ENCODE measurements at regions not wholly inside any gene's neighbourhood (a gene's known extent, or its start where the extent isn't known, plus 50 kb on each side); places are given as distances from the start of the nearest gene placed in this dataset.
"Not testable (repeated sequence)": the region's sequence is repeated elsewhere in the genome, so short reads cannot be mapped to it uniquely, and the experiment has no call there.

DNA sequence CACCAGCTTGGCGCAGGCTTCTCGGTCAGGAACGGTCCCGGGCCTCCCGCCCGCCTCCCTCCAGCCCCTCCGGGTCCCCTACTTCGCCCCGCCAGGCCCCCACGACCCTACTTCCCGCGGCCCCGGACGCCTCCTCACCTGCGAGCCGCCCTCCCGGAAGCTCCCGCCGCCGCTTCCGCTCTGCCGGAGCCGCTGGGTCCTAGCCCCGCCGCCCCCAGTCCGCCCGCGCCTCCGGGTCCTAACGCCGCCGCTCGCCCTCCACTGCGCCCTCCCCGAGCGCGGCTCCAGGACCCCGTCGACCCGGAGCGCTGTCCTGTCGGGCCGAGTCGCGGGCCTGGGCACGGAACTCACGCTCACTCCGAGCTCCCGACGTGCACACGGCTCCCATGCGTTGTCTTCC, 422.3 kb downstream of the OR4F29 start:
- TF ChIP-seq, protein P1, sequence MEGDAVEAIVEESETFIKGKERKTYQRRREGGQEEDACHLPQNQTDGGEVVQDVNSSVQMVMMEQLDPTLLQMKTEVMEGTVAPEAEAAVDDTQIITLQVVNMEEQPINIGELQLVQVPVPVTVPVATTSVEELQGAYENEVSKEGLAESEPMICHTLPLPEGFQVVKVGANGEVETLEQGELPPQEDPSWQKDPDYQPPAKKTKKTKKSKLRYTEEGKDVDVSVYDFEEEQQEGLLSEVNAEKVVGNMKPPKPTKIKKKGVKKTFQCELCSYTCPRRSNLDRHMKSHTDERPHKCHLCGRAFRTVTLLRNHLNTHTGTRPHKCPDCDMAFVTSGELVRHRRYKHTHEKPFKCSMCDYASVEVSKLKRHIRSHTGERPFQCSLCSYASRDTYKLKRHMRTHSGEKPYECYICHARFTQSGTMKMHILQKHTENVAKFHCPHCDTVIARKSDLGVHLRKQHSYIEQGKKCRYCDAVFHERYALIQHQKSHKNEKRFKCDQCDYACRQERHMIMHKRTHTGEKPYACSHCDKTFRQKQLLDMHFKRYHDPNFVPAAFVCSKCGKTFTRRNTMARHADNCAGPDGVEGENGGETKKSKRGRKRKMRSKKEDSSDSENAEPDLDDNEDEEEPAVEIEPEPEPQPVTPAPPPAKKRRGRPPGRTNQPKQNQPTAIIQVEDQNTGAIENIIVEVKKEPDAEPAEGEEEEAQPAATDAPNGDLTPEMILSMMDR (conservative IDR thresholded peaks at IDR 0.05; ENCODE audit: low read depth, low read length) = not testable (repeated sequence)
- TF ChIP-seq EZH2 (IDR thresholded peaks at IDR 0.05; ENCODE audit: low read length, unreplicated experiment) = not testable (repeated sequence)

Data from PC-3 (cell line).